ENCODE measurements at regions not wholly inside any gene's neighbourhood (a gene's known extent, or its start where the extent isn't known, plus 50 kb on each side); places are given as distances from the start of the nearest gene placed in this dataset.

DNA sequence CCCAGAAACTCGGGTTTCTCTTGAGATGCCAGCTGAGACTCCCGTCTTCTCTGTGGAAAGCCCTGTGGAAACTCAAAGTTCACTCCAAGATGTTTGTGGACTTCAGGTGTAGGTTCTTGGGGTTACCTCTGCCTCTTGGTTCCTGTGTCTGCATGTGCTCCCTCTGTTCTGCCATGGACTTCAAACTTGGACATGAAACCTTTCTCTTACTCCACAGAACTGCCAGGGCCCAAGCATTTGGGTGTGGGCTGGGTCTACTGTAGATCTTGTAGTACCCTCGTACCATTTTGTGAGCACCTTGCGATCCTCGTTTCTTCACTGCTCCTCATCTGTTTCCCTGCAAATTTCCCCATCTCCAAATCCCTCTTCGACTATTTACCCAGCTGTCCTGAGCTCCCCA is 175.5 kb downstream of the HAUS1 start:
- no peaks in the 10 kb centered on the region for H3K9me3 ChIP-seq (ENCODE audit: control insufficient read depth in 1 of 2, insufficient read depth in 1 of 2, low read length in 2 of 2)
- H3K27ac ChIP-seq (ENCODE audit: low read depth in 1 of 2, low read length in 2 of 2) = no peak overlapping the region
- intact Hi-C loops (cut with DNase I, micrococcal nuclease) = loop anchor here in 1 of 2 experiments (2.0 to 10.0 kb wide), 2 partner anchors 205 to 379 kb away; no protein-coding TSS in a partner anchor
- H3K36me3 ChIP-seq (ENCODE audit: insufficient read depth, low read length) = no peaks in the 10 kb centered on the region
- H3K4me3 Mint-ChIP-seq = no peak overlapping the region
- no peaks in the 10 kb centered on the region for H3K9me3 Mint-ChIP-seq
- peaks cover 18% of the 10 kb centered on the region for H3K4me1 Mint-ChIP-seq (ENCODE audit: low read depth)
- H3K27me3 ChIP-seq (ENCODE audit: control insufficient read depth in 1 of 2, insufficient read depth in 2 of 2, low read length in 2 of 2) = no peaks in the 10 kb centered on the region
- ChIA-PET POLR2A (no interaction called here), CTCF (interaction anchor here (1.4 kb wide), 1 partner anchor 106 kb away, joined by 3 read pairs; a partner anchor contains a TSS)
- peaks cover 4% of the 10 kb centered on the region for H3K4me1 ChIP-seq (ENCODE audit: insufficient read depth, low read length)
- TF ChIP-seq, protein P1, sequence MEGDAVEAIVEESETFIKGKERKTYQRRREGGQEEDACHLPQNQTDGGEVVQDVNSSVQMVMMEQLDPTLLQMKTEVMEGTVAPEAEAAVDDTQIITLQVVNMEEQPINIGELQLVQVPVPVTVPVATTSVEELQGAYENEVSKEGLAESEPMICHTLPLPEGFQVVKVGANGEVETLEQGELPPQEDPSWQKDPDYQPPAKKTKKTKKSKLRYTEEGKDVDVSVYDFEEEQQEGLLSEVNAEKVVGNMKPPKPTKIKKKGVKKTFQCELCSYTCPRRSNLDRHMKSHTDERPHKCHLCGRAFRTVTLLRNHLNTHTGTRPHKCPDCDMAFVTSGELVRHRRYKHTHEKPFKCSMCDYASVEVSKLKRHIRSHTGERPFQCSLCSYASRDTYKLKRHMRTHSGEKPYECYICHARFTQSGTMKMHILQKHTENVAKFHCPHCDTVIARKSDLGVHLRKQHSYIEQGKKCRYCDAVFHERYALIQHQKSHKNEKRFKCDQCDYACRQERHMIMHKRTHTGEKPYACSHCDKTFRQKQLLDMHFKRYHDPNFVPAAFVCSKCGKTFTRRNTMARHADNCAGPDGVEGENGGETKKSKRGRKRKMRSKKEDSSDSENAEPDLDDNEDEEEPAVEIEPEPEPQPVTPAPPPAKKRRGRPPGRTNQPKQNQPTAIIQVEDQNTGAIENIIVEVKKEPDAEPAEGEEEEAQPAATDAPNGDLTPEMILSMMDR (IDR thresholded peaks at IDR 0.05) = no peak
- no peak overlapping the region for H3K4me3 ChIP-seq (ENCODE audit: low read length)
- no peaks in the 10 kb centered on the region for H3K36me3 Mint-ChIP-seq (ENCODE audit: low read depth)
- H3K27ac Mint-ChIP-seq = no peak overlapping the region
- DNase-seq = no peak
- no peak for ATAC-seq (ENCODE audit: poor library complexity)
- H3K27me3 Mint-ChIP-seq = no peaks in the 10 kb centered on the region

DNA sequence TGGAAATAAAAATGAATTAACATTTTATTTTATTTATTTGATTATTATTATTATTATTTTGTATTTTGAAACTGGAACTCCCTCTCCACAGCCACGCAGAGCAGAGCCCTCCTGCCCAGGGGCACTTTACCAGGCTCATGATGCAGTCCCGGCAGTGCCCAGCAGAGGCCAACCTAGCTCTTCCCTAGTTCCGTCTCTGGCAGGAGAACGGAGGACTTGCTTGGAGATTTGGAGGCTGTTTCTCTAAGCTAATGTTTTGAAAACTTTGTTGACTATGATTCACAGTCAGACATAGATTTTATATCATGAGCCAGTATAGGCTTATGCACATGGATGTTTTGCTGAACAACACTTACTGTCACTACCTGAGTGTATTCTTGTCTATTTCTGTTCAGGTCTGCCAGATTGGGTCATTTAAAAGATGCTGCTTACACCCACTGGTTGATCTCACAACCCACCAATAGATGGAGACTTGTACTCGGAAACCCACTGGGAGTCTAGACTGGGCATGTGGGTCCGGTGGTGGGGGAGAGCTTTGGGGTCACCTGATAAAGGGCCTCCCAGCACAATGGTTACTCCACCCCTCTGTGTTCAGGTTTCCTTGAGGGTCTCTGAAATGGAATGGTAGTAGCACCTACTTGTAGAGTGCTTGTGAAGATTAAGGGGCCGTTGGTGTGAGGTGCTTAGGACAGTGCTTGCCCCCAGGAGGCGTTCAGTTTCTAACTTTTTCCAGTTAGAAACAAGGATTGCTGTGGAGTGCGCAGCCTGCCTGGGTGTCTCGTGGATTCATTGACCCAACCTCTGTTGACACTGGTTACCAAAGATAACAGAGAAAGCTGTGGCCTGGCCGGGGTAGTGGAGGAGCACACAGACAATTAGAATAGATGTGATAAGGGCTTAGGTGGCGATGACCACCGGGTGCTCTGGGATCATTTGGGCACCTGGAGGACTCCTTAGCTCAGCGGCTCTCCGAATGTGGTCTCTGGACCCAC is 177.3 kb downstream of the HAUS1 start:
- POLR2A ChIA-PET = interaction anchor here (1.7 kb wide), 1 partner anchor 377 kb away, joined by 6 read pairs; no protein-coding TSS in a partner anchor
- Mint-ChIP-seq H3K9me3 (no peaks in the 10 kb centered on the region), H3K27me3 (no peaks in the 10 kb centered on the region), H3K4me3 (no peak overlapping the region), H3K4me1 (ENCODE audit: low read depth) (peaks cover 16% of the 10 kb centered on the region), H3K36me3 (ENCODE audit: low read depth) (no peaks in the 10 kb centered on the region), H3K27ac (no peak overlapping the region)
- no peaks in the 10 kb centered on the region for H3K9me3 ChIP-seq (ENCODE audit: control insufficient read depth in 1 of 2, insufficient read depth in 1 of 2, low read length in 2 of 2)
- H3K27me3 ChIP-seq (ENCODE audit: control insufficient read depth in 1 of 2, insufficient read depth in 2 of 2, low read length in 2 of 2) = no peaks in the 10 kb centered on the region
- DNase-seq = peak; percentile 16 to 71 (median 46)
- H3K27ac ChIP-seq (ENCODE audit: low read depth in 1 of 2, low read length in 2 of 2) = no peak overlapping the region
- ATAC-seq (ENCODE audit: poor library complexity) = peak; percentile 93
- intact Hi-C loops (cut with DNase I, micrococcal nuclease) = loop anchor here (1.0 to 10.0 kb wide), 3 partner anchors 203 to 377 kb away; no protein-coding TSS in a partner anchor
- H3K4me3 ChIP-seq (ENCODE audit: low read length) = no peak overlapping the region
- H3K4me1 ChIP-seq (ENCODE audit: insufficient read depth, low read length) = peaks cover 4% of the 10 kb centered on the region
- no peaks in the 10 kb centered on the region for H3K36me3 ChIP-seq (ENCODE audit: insufficient read depth, low read length)
- CTCF ChIA-PET = interaction anchor here (0.6 to 1.7 kb wide), 8 partner anchors 10 to 376 kb away, joined by 3 to 7 read pairs (median 4); a partner anchor contains a TSS
- TF ChIP-seq, protein P1 (IDR thresholded peaks at IDR 0.05) = peak; percentile 77

DNA sequence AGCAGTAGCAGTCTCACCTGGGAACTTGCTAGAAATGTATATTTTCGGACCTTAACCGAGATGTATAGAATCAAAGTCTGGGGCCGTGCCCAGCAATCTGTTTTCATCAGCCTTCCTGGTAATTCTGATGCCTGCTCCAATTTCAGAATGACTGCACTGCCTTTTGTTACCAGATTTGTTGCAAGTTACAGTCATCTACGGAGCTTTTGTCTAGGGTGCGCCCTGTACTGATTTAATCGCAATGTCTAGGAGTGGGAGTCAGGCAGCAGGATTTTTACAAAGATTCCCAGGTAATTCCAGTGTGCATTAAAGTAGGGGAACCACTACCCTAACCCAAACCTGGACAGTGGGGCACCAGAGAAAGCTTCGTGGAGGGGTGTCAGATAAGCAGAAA is 178.0 kb downstream of the HAUS1 start:
- H3K27me3 ChIP-seq (ENCODE audit: control insufficient read depth in 1 of 2, insufficient read depth in 2 of 2, low read length in 2 of 2) = no peaks in the 10 kb centered on the region
- H3K36me3 ChIP-seq (ENCODE audit: insufficient read depth, low read length) = no peaks in the 10 kb centered on the region
- ChIA-PET POLR2A (no interaction called here), CTCF (interaction anchor here (1.3 to 1.7 kb wide), 3 partner anchors 108 to 376 kb away, joined by 4 to 7 read pairs (median 6); a partner anchor contains a TSS)
- intact Hi-C loops (cut with DNase I, micrococcal nuclease) = loop anchor here in 1 of 2 experiments (10.0 kb wide), 1 partner anchor 203 kb away; no protein-coding TSS in a partner anchor
- no peak overlapping the region for H3K4me3 ChIP-seq (ENCODE audit: low read length)
- H3K9me3 Mint-ChIP-seq = no peaks in the 10 kb centered on the region
- no peak overlapping the region for H3K27ac Mint-ChIP-seq
- H3K4me3 Mint-ChIP-seq = no peak overlapping the region
- no peaks in the 10 kb centered on the region for H3K36me3 Mint-ChIP-seq (ENCODE audit: low read depth)
- H3K4me1 Mint-ChIP-seq (ENCODE audit: low read depth) = peaks cover 12% of the 10 kb centered on the region
- H3K9me3 ChIP-seq (ENCODE audit: control insufficient read depth in 1 of 2, insufficient read depth in 1 of 2, low read length in 2 of 2) = no peaks in the 10 kb centered on the region
- DNase-seq = no peak
- TF ChIP-seq, protein P1 (IDR thresholded peaks at IDR 0.05) = no peak
- H3K4me1 ChIP-seq (ENCODE audit: insufficient read depth, low read length) = peaks cover 4% of the 10 kb centered on the region
- no peak overlapping the region for H3K27ac ChIP-seq (ENCODE audit: low read depth in 1 of 2, low read length in 2 of 2)
- no peak for ATAC-seq (ENCODE audit: poor library complexity)
- H3K27me3 Mint-ChIP-seq = no peaks in the 10 kb centered on the region

Measured in CD4-positive, alpha-beta T cell (primary cell).